K562 (cell line): ENCODE measurements at regions not wholly inside any gene's neighbourhood (a gene's known extent, or its start where the extent isn't known, plus 50 kb on each side); places are given as distances from the start of the nearest gene placed in this dataset.

ENCODE experiments used
- ATAC-seq: fragments of 200-7000 bp; cut with Tn5 transposase; 3 replicates; pipeline ENCODE4 v1.9.1; 2020; ENCODE audit warnings: moderate library complexity
- BruUV-seq: library from RNA; stranded (reverse); fragments of 400-500 nt; replicated peaks from 2 replicates; lab custom pipeline; 2021; lab: Mats Ljungman, UMichigan
- CTCF ChIA-PET: fragments of 300-600 bp; formaldehyde crosslinking; extraction: SDS; loops from one replicate; lab custom pipeline; 2021; ENCODE audit warnings: low intra/inter-chr PET ratio; lab: Yijun Ruan, JAX
- POLR2A ChIA-PET: fragments of 300-600, 350-650 bp; sonication (Branson Sonifier 250); formaldehyde crosslinking; extraction: SDS; loops from one replicate; lab custom pipeline; 2021; ENCODE audit warnings: antibody characterized with exemption, inconsistent platforms; lab: Yijun Ruan, JAX
- DNase-seq, 4 experiments: peaks; one replicate each; pipeline versions ENCODE4 v3.0.0 to v3.0.0-alpha.2; 2011 to 2018; ENCODE audit warnings: low spot score in 3 of 4, mixed read lengths in 3 of 4; ENCODE audit errors: extremely low read depth in 1 of 4
- FAIRE-seq: peaks from 2 replicates; lab custom pipeline; 2011; peaks lifted over from hg19 to GRCh38; lab: Jason Lieb, UNC
- H2AFZ ChIP-seq: 2 replicates; pipeline ENCODE4 v1.6.0; 2011; ENCODE audit warnings: low read depth, low read length, control low read depth, inconsistent platforms
- H3K27ac ChIP-seq: fragments of 200-600 bp; 3 replicates; pipeline ENCODE4 v1.8.0; 2011; ENCODE audit warnings: low read depth, mild to moderate bottlenecking, control low read depth, inconsistent platforms, low read length, moderate library complexity, mixed read lengths; ENCODE audit errors: extremely low read depth
- H3K27me3 ChIP-seq, 2 experiments: fragments of 300-600 bp in 1 of 2; 2 replicates in 1 of 2; 3 replicates in 1 of 2; pipeline versions ENCODE4 v1.6.0 to v1.8.0; 2011; ENCODE audit warnings: inconsistent platforms in 2 of 2, low read length in 2 of 2, mild to moderate bottlenecking in 1 of 2, mixed read lengths in 1 of 2, moderate library complexity in 1 of 2; ENCODE audit not compliant: control insufficient read depth in 2 of 2, insufficient read depth in 2 of 2
- H3K36me3 ChIP-seq: fragments of 300-600 bp; 3 replicates; pipeline ENCODE4 v1.8.0; 2011; ENCODE audit warnings: mild to moderate bottlenecking, low read length, inconsistent platforms; ENCODE audit not compliant: control insufficient read depth, insufficient read depth
- H3K4me1 ChIP-seq, 2 experiments: fragments of 200-600 bp in 1 of 2; replicated peaks in 1 of 2; 2 replicates in 1 of 2; 3 replicates in 1 of 2; pipeline versions ENCODE4 v1.5.1 to v1.8.0; 2011; ENCODE audit warnings: inconsistent platforms in 2 of 2, low read length in 2 of 2, mild to moderate bottlenecking in 1 of 2, mixed read lengths in 1 of 2, moderate library complexity in 1 of 2; ENCODE audit not compliant: control insufficient read depth in 2 of 2, insufficient read depth in 2 of 2
- H3K4me2 ChIP-seq: 2 replicates; pipeline ENCODE4 v1.6.1; 2011; ENCODE audit warnings: low read length, control low read depth, inconsistent platforms, mixed read lengths; ENCODE audit not compliant: insufficient read depth
- H3K4me3 ChIP-seq: fragments of 200-600 bp; sonication (generic), shearing (Covaris generic); 2 replicates; pipeline ENCODE4 v1.5.1; 2016; ENCODE audit warnings: control low read depth, inconsistent platforms
- H3K79me2 ChIP-seq: fragments of 200-600 bp; 3 replicates; pipeline ENCODE4 v1.8.0; 2011; ENCODE audit warnings: low read length, inconsistent platforms; ENCODE audit not compliant: control insufficient read depth, insufficient read depth
- H3K9ac ChIP-seq, 2 experiments: 2 replicates each; pipeline versions ENCODE4 v1.6.0 to v1.6.1; 2011; ENCODE audit warnings: low read depth in 2 of 2, low read length in 2 of 2, control low read depth in 1 of 2, inconsistent platforms in 1 of 2, mild to moderate bottlenecking in 1 of 2, mixed read lengths in 1 of 2; ENCODE audit not compliant: insufficient read depth in 1 of 2
- H3K9me1 ChIP-seq: one replicate; pipeline ENCODE4 v1.6.0; 2011; ENCODE audit warnings: inconsistent platforms, mild to moderate bottlenecking, low read length, moderate library complexity; ENCODE audit not compliant: control insufficient read depth, insufficient read depth
- H3K9me3 ChIP-seq: replicated peaks from 2 replicates; pipeline ENCODE4 v1.5.1; 2011; ENCODE audit warnings: low read depth, low read length, inconsistent platforms; ENCODE audit not compliant: control insufficient read depth, insufficient read depth
- H4K20me1 ChIP-seq: replicated peaks from 2 replicates; pipeline ENCODE4 v1.6.1; 2011; ENCODE audit warnings: low read length, inconsistent platforms, mixed read lengths; ENCODE audit not compliant: control insufficient read depth, insufficient read depth
- HNRNPL ChIP-seq: fragments of 200-400 bp; formaldehyde crosslinking; IDR thresholded peaks from 2 replicates; pipeline ENCODE4 v1.6.1; 2017; ENCODE audit warnings: low read depth, mild to moderate bottlenecking, low read length
- MAFG ChIP-seq: fragments of 450-650 bp; conservative IDR thresholded peaks from 2 replicates; pipeline ENCODE4 v1.6.1; 2016; ENCODE audit warnings: missing genetic modification characterization, missing compliant biosample characterization
- UBTF ChIP-seq, 2 experiments: IDR thresholded peaks; 2 replicates each; pipeline ENCODE4 v1.6.1; 2012; ENCODE audit warnings: improper control_type of control experiment in 2 of 2, low read depth in 2 of 2, low read length in 2 of 2, borderline replicate concordance in 1 of 2
- ZNF740 ChIP-seq, 3 experiments: fragments of 200-800 bp in 1 of 3; sonication (Bioruptor generic) in 1 of 3; sonication (generic) in 1 of 3; formaldehyde crosslinking in 1 of 3; IDR thresholded peaks; 2 replicates each; pipeline versions ENCODE4 v1.6.1 to v1.8.0; 2016 to 2022; ENCODE audit warnings: mild to moderate bottlenecking in 2 of 3, missing compliant biosample characterization in 2 of 3, missing genetic modification characterization in 2 of 3, missing genetic modification reagents in 1 of 3
- WGBS: fragments of 100-300 bp; shearing (Covaris generic); methylation state at CpG from one replicate; pipeline ENCODE4 v1.1.6; 2016; ENCODE audit warnings: low coverage, mixed read lengths; ENCODE audit not compliant: insufficient coverage; ENCODE audit errors: missing lambda C conversion rate; 5-methylcytosine and 5-hydroxymethylcytosine counted together
- in situ Hi-C: fragments of 300-500 bp; cut with MboI; formaldehyde crosslinking; loops from 4 replicates; pipeline ENCODE4 v1.15.0; 2018; ENCODE audit warnings: inconsistent platforms, mixed read lengths
- intact Hi-C: fragments of 100-400 bp; cut with micrococcal nuclease; formaldehyde crosslinking; loops from 2 replicates; pipeline ENCODE4 v1.14.2; 2022
- TF ChIP-seq, protein P1 (sequence below): fragments of 200-400 bp; formaldehyde crosslinking; IDR thresholded peaks from 2 replicates; pipeline ENCODE4 v1.6.1; 2017; ENCODE audit warnings: mild to moderate bottlenecking, low read depth, low read length, moderate library complexity
- TF ChIP-seq, protein P2 (sequence below): fragments of 450-650 bp; formaldehyde crosslinking; IDR thresholded peaks from 2 replicates; pipeline ENCODE4 v1.4.0; 2020; ENCODE audit warnings: mild to moderate bottlenecking, moderate library complexity

- TF ChIP-seq ZNF740 (CRISPR knock-in tag; IDR thresholded peaks at IDR 0.05) (no peak), ZNF740 (tag; IDR thresholded peaks at IDR 0.05) (no peak)
- TF ChIP-seq, protein P1, sequence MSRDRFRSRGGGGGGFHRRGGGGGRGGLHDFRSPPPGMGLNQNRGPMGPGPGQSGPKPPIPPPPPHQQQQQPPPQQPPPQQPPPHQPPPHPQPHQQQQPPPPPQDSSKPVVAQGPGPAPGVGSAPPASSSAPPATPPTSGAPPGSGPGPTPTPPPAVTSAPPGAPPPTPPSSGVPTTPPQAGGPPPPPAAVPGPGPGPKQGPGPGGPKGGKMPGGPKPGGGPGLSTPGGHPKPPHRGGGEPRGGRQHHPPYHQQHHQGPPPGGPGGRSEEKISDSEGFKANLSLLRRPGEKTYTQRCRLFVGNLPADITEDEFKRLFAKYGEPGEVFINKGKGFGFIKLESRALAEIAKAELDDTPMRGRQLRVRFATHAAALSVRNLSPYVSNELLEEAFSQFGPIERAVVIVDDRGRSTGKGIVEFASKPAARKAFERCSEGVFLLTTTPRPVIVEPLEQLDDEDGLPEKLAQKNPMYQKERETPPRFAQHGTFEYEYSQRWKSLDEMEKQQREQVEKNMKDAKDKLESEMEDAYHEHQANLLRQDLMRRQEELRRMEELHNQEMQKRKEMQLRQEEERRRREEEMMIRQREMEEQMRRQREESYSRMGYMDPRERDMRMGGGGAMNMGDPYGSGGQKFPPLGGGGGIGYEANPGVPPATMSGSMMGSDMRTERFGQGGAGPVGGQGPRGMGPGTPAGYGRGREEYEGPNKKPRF: no peak
Measured at GRCh38 chr21:16740511-16740910, 772.3 kb upstream of the CXADR start (continued).

GRCh38 chr21:16741141-16741665 is 771.6 kb upstream of the CXADR start:
- Histone ChIP-seq H3K9me3 (no peaks in the 10 kb centered on the region), H3K4me1 (no peaks in the 10 kb centered on the region), H3K4me3 (no peak overlapping the region), H3K79me2 (no peaks in the 10 kb centered on the region), H4K20me1 (no peaks in the 10 kb centered on the region), H3K27me3 (no peaks in the 10 kb centered on the region), H3K27ac (no peak overlapping the region), H3K4me2 (no peak overlapping the region), H3K9ac (no peak overlapping the region), H3K36me3 (no peaks in the 10 kb centered on the region), H2AFZ (no peak overlapping the region), H3K9me1 (no peaks in the 10 kb centered on the region)
- 0% methylated on average over 7 of the region's 7 CpGs for WGBS
- FAIRE-seq (no peak), DNase-seq (no peak), ATAC-seq (no peak)
- no TSS peak for BruUV-seq
- intact Hi-C loops (no loop called here), in situ Hi-C loops (no loop called here)
- POLR2A ChIA-PET: no interaction called here
- CTCF ChIA-PET: no interaction called here
- TF ChIP-seq, protein P2, sequence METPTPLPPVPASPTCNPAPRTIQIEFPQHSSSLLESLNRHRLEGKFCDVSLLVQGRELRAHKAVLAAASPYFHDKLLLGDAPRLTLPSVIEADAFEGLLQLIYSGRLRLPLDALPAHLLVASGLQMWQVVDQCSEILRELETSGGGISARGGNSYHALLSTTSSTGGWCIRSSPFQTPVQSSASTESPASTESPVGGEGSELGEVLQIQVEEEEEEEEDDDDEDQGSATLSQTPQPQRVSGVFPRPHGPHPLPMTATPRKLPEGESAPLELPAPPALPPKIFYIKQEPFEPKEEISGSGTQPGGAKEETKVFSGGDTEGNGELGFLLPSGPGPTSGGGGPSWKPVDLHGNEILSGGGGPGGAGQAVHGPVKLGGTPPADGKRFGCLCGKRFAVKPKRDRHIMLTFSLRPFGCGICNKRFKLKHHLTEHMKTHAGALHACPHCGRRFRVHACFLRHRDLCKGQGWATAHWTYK (CRISPR knock-in tag): no peak
- TF ChIP-seq UBTF (IDR thresholded peaks at IDR 0.05; ENCODE audit: borderline replicate concordance in 1 of 2, low read depth in 2 of 2, low read length in 2 of 2) (no peak), HNRNPL (no peak), MAFG (tag) (no peak)
